HEK293 (cell line): ENCODE measurements at regions not wholly inside any gene's neighbourhood (a gene's known extent, or its start where the extent isn't known, plus 50 kb on each side); places are given as distances from the start of the nearest gene placed in this dataset.

Source experiments
- CTCF ChIA-PET: fragments of 350-600 bp; formaldehyde crosslinking; extraction: SDS; loops from one replicate; lab custom pipeline; 2021; ENCODE audit warnings: antibody characterized with exemption; lab: Yijun Ruan, JAX
- POLR2A ChIA-PET: fragments of 300-600 bp; formaldehyde crosslinking; extraction: SDS; loops from one replicate; lab custom pipeline; 2020; ENCODE audit warnings: antibody characterized with exemption, inconsistent platforms; lab: Yijun Ruan, JAX
- H3K27ac ChIP-seq: fragments of 200-500 bp; sonication (Bioruptor generic); 2 replicates; pipeline ENCODE4 v1.5.1; 2014; ENCODE audit warnings: low read depth, low read length, control low read depth, inconsistent platforms; ENCODE audit errors: extremely low read depth
- H3K36me3 ChIP-seq, 2 experiments: fragments of 200-500 bp in 1 of 2; sonication (Bioruptor generic) in 1 of 2; 1 replicate in 1 of 2; 2 replicates in 1 of 2; pipeline ENCODE4 v1.5.1; 2014 to 2017; ENCODE audit warnings: inconsistent platforms in 2 of 2, low read length in 2 of 2; ENCODE audit not compliant: control insufficient read depth in 2 of 2, insufficient read depth in 1 of 2
- H3K4me1 ChIP-seq: fragments of 200-500 bp; sonication (Bioruptor generic); 2 replicates; pipeline ENCODE4 v1.5.1; 2014; ENCODE audit warnings: mild to moderate bottlenecking, low read length, inconsistent platforms; ENCODE audit not compliant: control insufficient read depth, insufficient read depth
- H3K4me3 ChIP-seq: 2 replicates; pipeline ENCODE4 v1.5.1; 2011; ENCODE audit warnings: low read depth, mild to moderate bottlenecking, control low read depth, low read length, moderate library complexity
- H3K9me3 ChIP-seq: fragments of 200-500 bp; sonication (Bioruptor generic); 2 replicates; pipeline ENCODE4 v1.5.1; 2014; ENCODE audit warnings: low read depth, low read length, inconsistent platforms; ENCODE audit not compliant: control insufficient read depth, insufficient read depth
- BCL6B ChIP-seq: fragments of 450-650 bp; formaldehyde crosslinking; IDR thresholded peaks from 2 replicates; pipeline ENCODE4 v1.5.1; 2017; ENCODE audit warnings: missing biosample characterization, missing genetic modification characterization
- EGR2 ChIP-seq: fragments of 450-650 bp; formaldehyde crosslinking; IDR thresholded peaks from 2 replicates; pipeline ENCODE4 v1.5.1; 2016; ENCODE audit warnings: low read depth, missing biosample characterization, missing genetic modification characterization
- PRDM6 ChIP-seq: fragments of 450-650 bp; formaldehyde crosslinking; IDR thresholded peaks from 2 replicates; pipeline ENCODE4 v1.5.1; 2017; ENCODE audit warnings: missing biosample characterization, missing genetic modification characterization
- ZNF184 ChIP-seq: fragments of 450-650 bp; IDR thresholded peaks from 2 replicates; pipeline ENCODE4 v1.5.1; 2018; ENCODE audit warnings: missing biosample characterization, mild to moderate bottlenecking, missing genetic modification characterization
- ZNF24 ChIP-seq: fragments of 450-650 bp; formaldehyde crosslinking; IDR thresholded peaks from 2 replicates; pipeline ENCODE4 v1.5.1; 2016; ENCODE audit warnings: missing biosample characterization, missing genetic modification characterization
- ZNF280D ChIP-seq: fragments of 450-650 bp; formaldehyde crosslinking; IDR thresholded peaks from 2 replicates; pipeline ENCODE4 v1.5.1; 2016; ENCODE audit warnings: missing biosample characterization, missing genetic modification characterization
- ZNF335 ChIP-seq: fragments of 450-650 bp; formaldehyde crosslinking; conservative IDR thresholded peaks from 2 replicates; pipeline ENCODE4 v1.5.1; 2016; ENCODE audit warnings: missing biosample characterization, missing genetic modification characterization
- ZNF404 ChIP-seq: fragments of 450-650 bp; formaldehyde crosslinking; IDR thresholded peaks from 2 replicates; pipeline ENCODE4 v1.5.1; 2017; ENCODE audit warnings: missing biosample characterization, missing genetic modification characterization
- ZNF514 ChIP-seq: fragments of 450-650 bp; formaldehyde crosslinking; IDR thresholded peaks from 2 replicates; pipeline ENCODE4 v1.5.1; 2016; ENCODE audit warnings: missing biosample characterization, missing genetic modification characterization
- ZNF529 ChIP-seq: fragments of 450-650 bp; formaldehyde crosslinking; IDR thresholded peaks from 2 replicates; pipeline ENCODE4 v1.5.1; 2017; ENCODE audit warnings: missing genetic modification characterization, missing biosample characterization; ENCODE audit not compliant: insufficient replicate concordance
- ZNF830 ChIP-seq: fragments of 450-650 bp; IDR thresholded peaks from 2 replicates; pipeline ENCODE4 v1.5.0; 2018; ENCODE audit warnings: missing biosample characterization, missing genetic modification characterization, low read depth, mild to moderate bottlenecking, moderate library complexity
- TF ChIP-seq, protein P1 (sequence below): fragments of 450-650 bp; formaldehyde crosslinking; IDR thresholded peaks from 2 replicates; pipeline ENCODE4 v1.5.1; 2016; ENCODE audit warnings: missing biosample characterization, missing genetic modification characterization
- TF ChIP-seq, protein P2 (sequence below): fragments of 450-650 bp; formaldehyde crosslinking; IDR thresholded peaks from 2 replicates; pipeline ENCODE4 v1.5.1; 2016; ENCODE audit warnings: missing biosample characterization, missing genetic modification characterization
- TF ChIP-seq, protein P3 (sequence below): IDR thresholded peaks from 2 replicates; pipeline ENCODE4 v1.6.1; 2011; ENCODE audit warnings: mild to moderate bottlenecking, low read depth, low read length, borderline replicate concordance
- TF ChIP-seq, protein P4 (sequence below): fragments of 450-650 bp; formaldehyde crosslinking; IDR thresholded peaks from 2 replicates; pipeline ENCODE4 v1.5.1; 2016; ENCODE audit warnings: missing biosample characterization, missing genetic modification characterization
- TF ChIP-seq, protein P5 (sequence below): fragments of 450-650 bp; IDR thresholded peaks from 2 replicates; pipeline ENCODE4 v1.5.1; 2018; ENCODE audit warnings: missing biosample characterization, missing genetic modification characterization

- CTCF ChIA-PET = interaction anchor here (0.7 kb wide), 1 partner anchor 1433 kb away, joined by 3 read pairs; no protein-coding TSS in a partner anchor
- H3K4me3 ChIP-seq = no peak overlapping the region
- H3K9me3 ChIP-seq = no peaks in the 10 kb centered on the region
- POLR2A ChIA-PET = no interaction called here
- TF ChIP-seq ZNF184 (tag by site-specific recombination) = no peak
- TF ChIP-seq, protein P1, sequence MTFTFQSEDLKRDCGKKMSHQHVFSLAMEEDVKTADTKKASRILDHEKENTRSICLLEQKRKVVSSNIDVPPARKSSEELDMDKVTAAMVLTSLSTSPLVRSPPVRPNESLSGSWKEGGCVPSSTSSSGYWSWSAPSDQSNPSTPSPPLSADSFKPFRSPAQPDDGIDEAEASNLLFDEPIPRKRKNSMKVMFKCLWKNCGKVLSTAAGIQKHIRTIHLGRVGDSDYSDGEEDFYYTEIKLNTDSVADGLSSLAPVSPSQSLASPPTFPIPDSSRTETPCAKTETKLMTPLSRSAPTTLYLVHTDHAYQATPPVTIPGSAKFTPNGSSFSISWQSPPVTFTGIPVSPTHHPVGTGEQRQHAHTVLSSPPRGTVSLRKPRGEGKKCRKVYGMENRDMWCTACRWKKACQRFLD (tag by site-specific recombination) = no peak
- TF ChIP-seq, protein P2, sequence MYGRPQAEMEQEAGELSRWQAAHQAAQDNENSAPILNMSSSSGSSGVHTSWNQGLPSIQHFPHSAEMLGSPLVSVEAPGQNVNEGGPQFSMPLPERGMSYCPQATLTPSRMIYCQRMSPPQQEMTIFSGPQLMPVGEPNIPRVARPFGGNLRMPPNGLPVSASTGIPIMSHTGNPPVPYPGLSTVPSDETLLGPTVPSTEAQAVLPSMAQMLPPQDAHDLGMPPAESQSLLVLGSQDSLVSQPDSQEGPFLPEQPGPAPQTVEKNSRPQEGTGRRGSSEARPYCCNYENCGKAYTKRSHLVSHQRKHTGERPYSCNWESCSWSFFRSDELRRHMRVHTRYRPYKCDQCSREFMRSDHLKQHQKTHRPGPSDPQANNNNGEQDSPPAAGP (tag by site-specific recombination) = no peak
- TF ChIP-seq, protein P3, sequence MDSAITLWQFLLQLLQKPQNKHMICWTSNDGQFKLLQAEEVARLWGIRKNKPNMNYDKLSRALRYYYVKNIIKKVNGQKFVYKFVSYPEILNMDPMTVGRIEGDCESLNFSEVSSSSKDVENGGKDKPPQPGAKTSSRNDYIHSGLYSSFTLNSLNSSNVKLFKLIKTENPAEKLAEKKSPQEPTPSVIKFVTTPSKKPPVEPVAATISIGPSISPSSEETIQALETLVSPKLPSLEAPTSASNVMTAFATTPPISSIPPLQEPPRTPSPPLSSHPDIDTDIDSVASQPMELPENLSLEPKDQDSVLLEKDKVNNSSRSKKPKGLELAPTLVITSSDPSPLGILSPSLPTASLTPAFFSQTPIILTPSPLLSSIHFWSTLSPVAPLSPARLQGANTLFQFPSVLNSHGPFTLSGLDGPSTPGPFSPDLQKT = no peak
- no peak for TF ChIP-seq BCL6B
- TF ChIP-seq, protein P4, sequence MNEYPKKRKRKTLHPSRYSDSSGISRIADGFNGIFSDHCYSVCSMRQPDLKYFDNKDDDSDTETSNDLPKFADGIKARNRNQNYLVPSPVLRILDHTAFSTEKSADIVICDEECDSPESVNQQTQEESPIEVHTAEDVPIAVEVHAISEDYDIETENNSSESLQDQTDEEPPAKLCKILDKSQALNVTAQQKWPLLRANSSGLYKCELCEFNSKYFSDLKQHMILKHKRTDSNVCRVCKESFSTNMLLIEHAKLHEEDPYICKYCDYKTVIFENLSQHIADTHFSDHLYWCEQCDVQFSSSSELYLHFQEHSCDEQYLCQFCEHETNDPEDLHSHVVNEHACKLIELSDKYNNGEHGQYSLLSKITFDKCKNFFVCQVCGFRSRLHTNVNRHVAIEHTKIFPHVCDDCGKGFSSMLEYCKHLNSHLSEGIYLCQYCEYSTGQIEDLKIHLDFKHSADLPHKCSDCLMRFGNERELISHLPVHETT (tag by site-specific recombination) = no peak
- TF ChIP-seq, protein P5, sequence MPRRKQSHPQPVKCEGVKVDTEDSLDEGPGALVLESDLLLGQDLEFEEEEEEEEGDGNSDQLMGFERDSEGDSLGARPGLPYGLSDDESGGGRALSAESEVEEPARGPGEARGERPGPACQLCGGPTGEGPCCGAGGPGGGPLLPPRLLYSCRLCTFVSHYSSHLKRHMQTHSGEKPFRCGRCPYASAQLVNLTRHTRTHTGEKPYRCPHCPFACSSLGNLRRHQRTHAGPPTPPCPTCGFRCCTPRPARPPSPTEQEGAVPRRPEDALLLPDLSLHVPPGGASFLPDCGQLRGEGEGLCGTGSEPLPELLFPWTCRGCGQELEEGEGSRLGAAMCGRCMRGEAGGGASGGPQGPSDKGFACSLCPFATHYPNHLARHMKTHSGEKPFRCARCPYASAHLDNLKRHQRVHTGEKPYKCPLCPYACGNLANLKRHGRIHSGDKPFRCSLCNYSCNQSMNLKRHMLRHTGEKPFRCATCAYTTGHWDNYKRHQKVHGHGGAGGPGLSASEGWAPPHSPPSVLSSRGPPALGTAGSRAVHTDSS (tag by site-specific recombination) = no peak
- no peak for TF ChIP-seq ZNF404 (tag by site-specific recombination)
- TF ChIP-seq ZNF529 = no peak
- no peak for TF ChIP-seq ZNF830 (tag by site-specific recombination)
- no peak for TF ChIP-seq ZNF280D (tag by site-specific recombination)
- no peak for TF ChIP-seq EGR2 (tag by site-specific recombination)
- no peak for TF ChIP-seq PRDM6 (tag by site-specific recombination)
- no peak for TF ChIP-seq ZNF335 (tag by site-specific recombination)
- no peak for TF ChIP-seq ZNF514 (tag by site-specific recombination)
- TF ChIP-seq ZNF24 (tag by site-specific recombination) = no peak
- H3K4me1 ChIP-seq = no peaks in the 10 kb centered on the region
- H3K36me3 ChIP-seq = no peaks in the 10 kb centered on the region
- no peak overlapping the region for H3K27ac ChIP-seq
Observed at GRCh38 chr13:49853535-49853934, 61.1 kb upstream of the KPNA3 start.
